ENCODE measurements at regions not wholly inside any gene's neighbourhood (a gene's known extent, or its start where the extent isn't known, plus 50 kb on each side); places are given as distances from the start of the nearest gene placed in this dataset.
A peak's percentile ranks its signal among the peaks of the same experiment; 100 is the strongest.
"Not testable (repeated sequence)": the region's sequence is repeated elsewhere in the genome, so short reads cannot be mapped to it uniquely, and the experiment has no call there.

GRCh38 chr9:124149992-124150391 lies 107.8 kb upstream of the NEK6 start:
- ATAC-seq (ENCODE audit: insufficient number of reproducible peaks, low FRiP score, low read depth) = no peak
- no peak for TF ChIP-seq CTCF (IDR thresholded peaks at IDR 0.05)
- H3K4me3 ChIP-seq = no peak overlapping the region
- no peaks in the 10 kb centered on the region for H3K9me3 ChIP-seq
- H3K27ac ChIP-seq = no peak overlapping the region
- no peak for DNase-seq (ENCODE audit: low spot score)
- no peaks in the 10 kb centered on the region for H3K36me3 ChIP-seq
- H3K4me1 ChIP-seq (ENCODE audit: control insufficient read depth in 1 of 2, low read depth in 2 of 2) = no peaks in the 10 kb centered on the region
- no peaks in the 10 kb centered on the region for H3K27me3 ChIP-seq (replicated peaks; ENCODE audit: insufficient read depth)

GRCh38 chr9:124163760-124164255 lies 93.9 kb upstream of the NEK6 start:
- no peak for TF ChIP-seq CTCF (IDR thresholded peaks at IDR 0.05)
- peaks cover 4 to 10% of the 10 kb centered on the region in 2 donors for H3K4me1 ChIP-seq (ENCODE audit: control insufficient read depth in 1 of 2, low read depth in 2 of 2)
- DNase-seq (ENCODE audit: low spot score) (no peak), ATAC-seq (ENCODE audit: insufficient number of reproducible peaks, low FRiP score, low read depth) (no peak)
- H3K27ac ChIP-seq = no peak overlapping the region
- no peak overlapping the region for H3K4me3 ChIP-seq
- no peaks in the 10 kb centered on the region for H3K36me3 ChIP-seq
- H3K27me3 ChIP-seq (replicated peaks; ENCODE audit: insufficient read depth) = no peaks in the 10 kb centered on the region
- no peaks in the 10 kb centered on the region for H3K9me3 ChIP-seq

GRCh38 chr9:124164811-124165210 lies 92.9 kb upstream of the NEK6 start:
- Histone ChIP-seq H3K4me3 (no peak overlapping the region), H3K27me3 (replicated peaks; ENCODE audit: insufficient read depth) (no peaks in the 10 kb centered on the region), H3K36me3 (no peaks in the 10 kb centered on the region), H3K9me3 (no peaks in the 10 kb centered on the region), H3K27ac (no peak overlapping the region), H3K4me1 (ENCODE audit: control insufficient read depth in 1 of 2, low read depth in 2 of 2) (peaks cover 4 to 10% of the 10 kb centered on the region in 2 donors)
- TF ChIP-seq CTCF (IDR thresholded peaks at IDR 0.05) = no peak
- DNase-seq (ENCODE audit: low spot score) (peak; percentile 17), ATAC-seq (ENCODE audit: insufficient number of reproducible peaks, low FRiP score, low read depth) (no peak)

- no peaks in the 10 kb centered on the region for H3K27me3 ChIP-seq (replicated peaks; ENCODE audit: insufficient read depth)
- DNase-seq (ENCODE audit: low spot score) (no peak), ATAC-seq (ENCODE audit: insufficient number of reproducible peaks, low FRiP score, low read depth) (no peak)
- no peaks in the 10 kb centered on the region for H3K9me3 ChIP-seq
- H3K4me3 ChIP-seq = no peak overlapping the region
- H3K36me3 ChIP-seq = no peaks in the 10 kb centered on the region
- TF ChIP-seq CTCF (IDR thresholded peaks at IDR 0.05) = no peak
- no peak overlapping the region for H3K27ac ChIP-seq
- no peaks in the 10 kb centered on the region for H3K4me1 ChIP-seq (ENCODE audit: control insufficient read depth in 1 of 2, low read depth in 2 of 2)
Measured at GRCh38 chr9:124174433-124174832, 83.3 kb upstream of the NEK6 start.

GRCh38 chr9:124177522-124177921 lies 80.2 kb upstream of the NEK6 start:
- ATAC-seq (ENCODE audit: insufficient number of reproducible peaks, low FRiP score, low read depth); H3K27me3 ChIP-seq (replicated peaks; ENCODE audit: insufficient read depth); DNase-seq (ENCODE audit: low spot score): not testable (repeated sequence)

More at GRCh38 chr9:124177522-124177921, 80.2 kb upstream of the NEK6 start:
- H3K36me3 ChIP-seq; H3K4me1 ChIP-seq (ENCODE audit: control insufficient read depth in 1 of 2, low read depth in 2 of 2); H3K27ac ChIP-seq; H3K4me3 ChIP-seq; H3K9me3 ChIP-seq: not testable (repeated sequence)
